PC-3 (cell line): ENCODE measurements at regions not wholly inside any gene's neighbourhood (a gene's known extent, or its start where the extent isn't known, plus 50 kb on each side); places are given as distances from the start of the nearest gene placed in this dataset.

Source experiments
- CTCF ChIP-seq: fragments of 300-600 bp; sonication (generic); conservative IDR thresholded peaks from 2 replicates; pipeline ENCODE4 v1.5.1; 2017; ENCODE audit warnings: antibody characterized with exemption, low read depth, mild to moderate bottlenecking, low read length
- EZH2 ChIP-seq: fragments of 300-600 bp; sonication (generic); IDR thresholded peaks from one replicate; pipeline ENCODE4 v1.6.1; 2017; ENCODE audit warnings: antibody characterized with exemption, mild to moderate bottlenecking, low read length; ENCODE audit not compliant: unreplicated experiment
- EZH2phosphoT487 ChIP-seq: fragments of 300-600 bp; sonication (generic); IDR thresholded peaks from 2 replicates; pipeline ENCODE4 v1.6.1; 2018; ENCODE audit warnings: mild to moderate bottlenecking, antibody characterized with exemption, low read length, borderline replicate concordance

- TF ChIP-seq CTCF (no peak), EZH2 (no peak), EZH2phosphoT487 (no peak)
Observed at GRCh38 chr11:134581966-134582769, 170.1 kb upstream of the B3GAT1 start.
